CD4-positive, alpha-beta T cell treated with Interleukin-15 for 1 hour (primary cell): ENCODE measurements at regions not wholly inside any gene's neighbourhood (a gene's known extent, or its start where the extent isn't known, plus 50 kb on each side); places are given as distances from the start of the nearest gene placed in this dataset.
"Not testable (repeated sequence)": the region's sequence is repeated elsewhere in the genome, so short reads cannot be mapped to it uniquely, and the experiment has no call there.

Source experiments
- DNase-seq: peaks from one replicate; pipeline ENCODE4 v3.0.0-alpha.2; 2020

- DNase-seq = no peak
Measured at GRCh38 chr21:35449846-35450245, 400.7 kb upstream of the RUNX1 start.

GRCh38 chr21:35448876-35449599, 399.9 kb upstream of the RUNX1 start:
- DNase-seq = no peak

- no peak for DNase-seq
Measured at GRCh38 chr21:35444391-35444790, 395.3 kb upstream of the RUNX1 start.

GRCh38 chr21:35441868-35442582, 392.9 kb upstream of the RUNX1 start:
- DNase-seq = no peak

GRCh38 chr21:35438643-35439404, 389.7 kb upstream of the RUNX1 start:
- DNase-seq = peak; percentile 18

- DNase-seq = no peak
Measured at GRCh38 chr21:35437941-35438340, 388.8 kb upstream of the RUNX1 start.

- DNase-seq = no peak
Measured at GRCh38 chr21:35436899-35437298, 387.8 kb upstream of the RUNX1 start.

GRCh38 chr21:35432601-35433000, 383.5 kb upstream of the RUNX1 start:
- DNase-seq = not testable (repeated sequence)

- no peak for DNase-seq
Measured at GRCh38 chr21:35430260-35430659, 381.2 kb upstream of the RUNX1 start.

GRCh38 chr21:35428937-35429336, 379.8 kb upstream of the RUNX1 start:
- DNase-seq = no peak

- DNase-seq = peak; percentile 48
Measured at GRCh38 chr21:35428489-35428888, 379.4 kb upstream of the RUNX1 start.

- DNase-seq = no peak
Measured at GRCh38 chr21:35428001-35428320, 378.9 kb upstream of the RUNX1 start.

- DNase-seq = no peak
Measured at GRCh38 chr21:35427320-35428000, 378.4 kb upstream of the RUNX1 start.

GRCh38 chr21:35426897-35427296, 377.8 kb upstream of the RUNX1 start:
- no peak for DNase-seq

- DNase-seq = no peak
Measured at GRCh38 chr21:35426469-35426868, 377.4 kb upstream of the RUNX1 start.

- DNase-seq = no peak
Measured at GRCh38 chr21:35424122-35424521, 375.0 kb upstream of the RUNX1 start.

GRCh38 chr21:35423709-35424108, 374.6 kb upstream of the RUNX1 start:
- no peak for DNase-seq

- DNase-seq = no peak
Measured at GRCh38 chr21:35422011-35422410, 372.9 kb upstream of the RUNX1 start.

- DNase-seq = no peak
Measured at GRCh38 chr21:35421221-35421620, 372.1 kb upstream of the RUNX1 start.

GRCh38 chr21:35420656-35421055, 371.6 kb upstream of the RUNX1 start:
- no peak for DNase-seq

- DNase-seq = no peak
Measured at GRCh38 chr21:35417762-35418161, 368.7 kb upstream of the RUNX1 start.

GRCh38 chr21:35416866-35417489, 367.9 kb upstream of the RUNX1 start:
- DNase-seq = no peak
